HepG2 (cell line): ENCODE measurements at regions not wholly inside any gene's neighbourhood (a gene's known extent, or its start where the extent isn't known, plus 50 kb on each side); places are given as distances from the start of the nearest gene placed in this dataset.

Source experiments
- ATAC-seq: fragments of 200-7000 bp; cut with Tn5 transposase; 3 replicates; pipeline ENCODE4 v1.9.1; 2020; ENCODE audit warnings: mild to moderate bottlenecking, moderate library complexity
- BruUV-seq: library from RNA; stranded (reverse); fragments of 400-500 nt; replicated peaks from 2 replicates; lab custom pipeline; 2021; lab: Mats Ljungman, UMichigan
- CTCF ChIA-PET: fragments of 300-600 bp; formaldehyde crosslinking; extraction: SDS; loops from one replicate; lab custom pipeline; 2021; ENCODE audit warnings: low total read pairs, inconsistent platforms, low intra/inter-chr PET ratio; lab: Yijun Ruan, JAX
- POLR2A ChIA-PET: fragments of 350-600 bp; sonication (Branson Sonifier 250); formaldehyde crosslinking; loops from one replicate; lab custom pipeline; 2020; ENCODE audit warnings: antibody characterized with exemption, inconsistent platforms; lab: Yijun Ruan, JAX
- DNase-seq: peaks from one replicate; pipeline ENCODE4 v3.0.0-alpha.2; 2015; ENCODE audit warnings: low spot score
- FAIRE-seq: peaks from 3 replicates; lab custom pipeline; 2011; peaks lifted over from hg19 to GRCh38; lab: Jason Lieb, UNC
- H2AFZ ChIP-seq: one replicate; pipeline ENCODE4 v1.6.1; 2011; ENCODE audit warnings: low read length, inconsistent platforms
- H3K27ac ChIP-seq: fragments of 300-600 bp; 3 replicates; pipeline ENCODE4 v1.8.0; 2011; ENCODE audit warnings: mixed run types, mild to moderate bottlenecking, mixed read lengths, low read length, inconsistent platforms; ENCODE audit not compliant: insufficient read depth; ENCODE audit errors: extremely low read length
- H3K27me3 ChIP-seq, 2 experiments: fragments of 200-600 bp in 1 of 2; 2 replicates in 1 of 2; 3 replicates in 1 of 2; pipeline versions ENCODE4 v1.6.0 to v1.8.0; 2011; ENCODE audit warnings: low read length in 2 of 2, mild to moderate bottlenecking in 2 of 2, moderate library complexity in 2 of 2, inconsistent platforms in 1 of 2; ENCODE audit not compliant: insufficient read depth in 2 of 2, control insufficient read depth in 1 of 2
- H3K36me3 ChIP-seq, 2 experiments: fragments of 200-600 bp in 1 of 2; replicated peaks in 1 of 2; 2 replicates in 1 of 2; 3 replicates in 1 of 2; pipeline versions ENCODE4 v1.5.1 to v1.8.0; 2011; ENCODE audit warnings: low read length in 2 of 2, inconsistent platforms in 1 of 2; ENCODE audit not compliant: insufficient read depth in 2 of 2, control insufficient read depth in 1 of 2
- H3K4me1 ChIP-seq: 2 replicates; pipeline ENCODE4 v1.5.1; 2012; ENCODE audit warnings: low read length, inconsistent platforms; ENCODE audit not compliant: insufficient read depth
- H3K4me2 ChIP-seq: 2 replicates; pipeline ENCODE4 v1.6.0; 2011; ENCODE audit warnings: low read depth, low read length, inconsistent platforms
- H3K4me3 ChIP-seq, 3 experiments: fragments of 200-600 bp in 1 of 3; sonication (generic), shearing (Covaris generic) in 1 of 3; replicated peaks in 1 of 3; 2 replicates each; pipeline ENCODE4 v1.5.1; 2011 to 2016; ENCODE audit warnings: low read length in 3 of 3, inconsistent platforms in 2 of 3, low read depth in 2 of 3, mild to moderate bottlenecking in 2 of 3, control low read depth in 1 of 3, mixed read lengths in 1 of 3; ENCODE audit not compliant: insufficient read depth in 1 of 3
- H3K79me2 ChIP-seq: one replicate; pipeline ENCODE4 v1.6.1; 2011; ENCODE audit warnings: low read length, inconsistent platforms; ENCODE audit not compliant: insufficient read depth
- H3K9ac ChIP-seq: 2 replicates; pipeline ENCODE4 v1.6.0; 2011; ENCODE audit warnings: mild to moderate bottlenecking, low read depth, low read length, inconsistent platforms; ENCODE audit not compliant: insufficient read depth
- H3K9me3 ChIP-seq: 2 replicates; pipeline ENCODE4 v1.5.1; 2012; ENCODE audit warnings: mild to moderate bottlenecking, low read length
- H4K20me1 ChIP-seq: 2 replicates; pipeline ENCODE4 v1.6.0; 2011; ENCODE audit warnings: inconsistent platforms, mild to moderate bottlenecking, low read length, moderate library complexity; ENCODE audit not compliant: insufficient read depth
- CENPX ChIP-seq: sonication (generic); formaldehyde crosslinking; IDR thresholded peaks from 2 replicates; pipeline ENCODE4 v1.9.0; 2021; ENCODE audit warnings: mild to moderate bottlenecking, missing genetic modification reagents, moderate library complexity
- ELF1 ChIP-seq: sonication (generic); formaldehyde crosslinking; IDR thresholded peaks from 2 replicates; pipeline ENCODE4 v1.4.0; 2020; ENCODE audit warnings: missing genetic modification reagents
- HOXA9 ChIP-seq: sonication (generic); formaldehyde crosslinking; IDR thresholded peaks from 2 replicates; pipeline ENCODE4 v1.8.1; 2022; ENCODE audit warnings: missing genetic modification reagents, mild to moderate bottlenecking, moderate library complexity, borderline replicate concordance
- KLF11 ChIP-seq: IDR thresholded peaks from 2 replicates; pipeline ENCODE4 v1.6.1; 2016; ENCODE audit warnings: missing compliant biosample characterization
- MED1 ChIP-seq: sonication (generic); formaldehyde crosslinking; IDR thresholded peaks from 2 replicates; pipeline ENCODE4 v1.4.0; 2020; ENCODE audit warnings: missing genetic modification reagents
- SALL1 ChIP-seq: sonication (generic); formaldehyde crosslinking; IDR thresholded peaks from 2 replicates; pipeline ENCODE4 v1.8.0; 2022; ENCODE audit warnings: mild to moderate bottlenecking, missing genetic modification reagents
- SNRNP70 ChIP-seq: fragments of 200-400 bp; formaldehyde crosslinking; IDR thresholded peaks from 2 replicates; pipeline ENCODE4 v1.6.1; 2017; ENCODE audit warnings: mild to moderate bottlenecking, low read depth, low read length, moderate library complexity
- ZNF230 ChIP-seq: sonication (generic); formaldehyde crosslinking; IDR thresholded peaks from 2 replicates; pipeline ENCODE4 v1.4.0; 2020; ENCODE audit warnings: mild to moderate bottlenecking, missing genetic modification reagents
- ZNF235 ChIP-seq: sonication (generic); formaldehyde crosslinking; IDR thresholded peaks from 2 replicates; pipeline ENCODE4 v1.8.1; 2023; ENCODE audit warnings: mild to moderate bottlenecking, missing genetic modification reagents, borderline replicate concordance
- ZNF615 ChIP-seq: sonication (generic); formaldehyde crosslinking; IDR thresholded peaks from 2 replicates; pipeline ENCODE4 v1.5.0; 2020; ENCODE audit warnings: mild to moderate bottlenecking, missing genetic modification reagents, borderline replicate concordance
- ZNF674 ChIP-seq: sonication (generic); formaldehyde crosslinking; IDR thresholded peaks from 2 replicates; pipeline ENCODE4 v1.5.0; 2020; ENCODE audit warnings: low read depth, mild to moderate bottlenecking, missing genetic modification reagents
- ZSCAN29 ChIP-seq: sonication (generic); formaldehyde crosslinking; conservative IDR thresholded peaks from 2 replicates; pipeline ENCODE4 v1.4.0; 2020; ENCODE audit warnings: mild to moderate bottlenecking, missing genetic modification reagents
- WGBS: methylation state at CpG from one replicate; pipeline ENCODE4 v1.1.6; 2017; ENCODE audit warnings: low lambda C conversion rate; 5-methylcytosine and 5-hydroxymethylcytosine counted together
- in situ Hi-C: cut with HindIII; loops from 2 replicates; pipeline ENCODE4 v1.10.0; 2017; ENCODE audit warnings: low pct_unique_long_range_greater_than_20kb; ENCODE audit not compliant: extremely low pct_ligation_motif_present
- intact Hi-C: fragments of 100-400 bp; cut with micrococcal nuclease; formaldehyde crosslinking; loops from one replicate; pipeline ENCODE4 v1.10.0; 2022; ENCODE audit not compliant: unreplicated experiment
- TF ChIP-seq, protein P1 (sequence below): sonication (generic); formaldehyde crosslinking; IDR thresholded peaks from 2 replicates; pipeline ENCODE4 v1.5.0; 2020; ENCODE audit warnings: missing genetic modification reagents
- TF ChIP-seq, protein P2 (sequence below), 2 experiments: sonication (generic) in 1 of 2; formaldehyde crosslinking in 1 of 2; IDR thresholded peaks; 2 replicates each; pipeline versions ENCODE4 v1.4.0 to v1.6.1; 2016 to 2020; ENCODE audit warnings: borderline replicate concordance in 1 of 2, low read depth in 1 of 2, mild to moderate bottlenecking in 1 of 2, missing genetic modification reagents in 1 of 2

DNA sequence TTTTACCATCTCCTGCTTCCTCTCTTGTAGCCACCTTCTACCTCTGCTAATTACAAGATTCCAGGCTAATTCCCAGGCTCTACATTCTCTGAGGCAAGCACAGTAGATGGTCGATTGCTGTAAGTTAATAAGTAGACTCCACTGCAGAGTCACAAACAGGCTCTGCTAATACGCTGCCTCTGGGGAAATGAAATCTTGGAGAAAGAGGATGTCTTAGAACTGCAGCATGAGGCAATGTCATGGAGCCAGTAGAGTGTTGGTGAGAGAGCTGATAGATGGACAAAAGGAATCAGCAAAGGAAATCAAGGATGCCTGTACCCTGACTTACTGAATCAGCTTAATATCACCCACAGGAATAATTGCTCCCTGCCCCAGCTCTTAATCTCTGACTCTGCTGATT lies 1260.3 kb downstream of the XPNPEP1 start:
- no peak for FAIRE-seq
- Histone ChIP-seq H3K9ac (no peak overlapping the region), H3K27me3 (no peaks in the 10 kb centered on the region), H4K20me1 (no peaks in the 10 kb centered on the region), H3K27ac (no peak overlapping the region), H3K4me2 (no peak overlapping the region), H2AFZ (no peak overlapping the region), H3K36me3 (no peaks in the 10 kb centered on the region), H3K4me3 (no peak overlapping the region), H3K79me2 (no peaks in the 10 kb centered on the region), H3K4me1 (no peaks in the 10 kb centered on the region), H3K9me3 (peaks cover 22% of the 10 kb centered on the region)
- no peak for DNase-seq
- TF ChIP-seq, protein P1, sequence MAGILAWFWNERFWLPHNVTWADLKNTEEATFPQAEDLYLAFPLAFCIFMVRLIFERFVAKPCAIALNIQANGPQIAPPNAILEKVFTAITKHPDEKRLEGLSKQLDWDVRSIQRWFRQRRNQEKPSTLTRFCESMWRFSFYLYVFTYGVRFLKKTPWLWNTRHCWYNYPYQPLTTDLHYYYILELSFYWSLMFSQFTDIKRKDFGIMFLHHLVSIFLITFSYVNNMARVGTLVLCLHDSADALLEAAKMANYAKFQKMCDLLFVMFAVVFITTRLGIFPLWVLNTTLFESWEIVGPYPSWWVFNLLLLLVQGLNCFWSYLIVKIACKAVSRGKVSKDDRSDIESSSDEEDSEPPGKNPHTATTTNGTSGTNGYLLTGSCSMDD (CRISPR knock-in tag): no peak
- no peak for TF ChIP-seq MED1 (CRISPR knock-in tag)
- no peak for TF ChIP-seq ZNF674
- TF ChIP-seq ZNF615 (CRISPR knock-in tag): no peak
- TF ChIP-seq HOXA9: no peak
- TF ChIP-seq, protein P2, sequence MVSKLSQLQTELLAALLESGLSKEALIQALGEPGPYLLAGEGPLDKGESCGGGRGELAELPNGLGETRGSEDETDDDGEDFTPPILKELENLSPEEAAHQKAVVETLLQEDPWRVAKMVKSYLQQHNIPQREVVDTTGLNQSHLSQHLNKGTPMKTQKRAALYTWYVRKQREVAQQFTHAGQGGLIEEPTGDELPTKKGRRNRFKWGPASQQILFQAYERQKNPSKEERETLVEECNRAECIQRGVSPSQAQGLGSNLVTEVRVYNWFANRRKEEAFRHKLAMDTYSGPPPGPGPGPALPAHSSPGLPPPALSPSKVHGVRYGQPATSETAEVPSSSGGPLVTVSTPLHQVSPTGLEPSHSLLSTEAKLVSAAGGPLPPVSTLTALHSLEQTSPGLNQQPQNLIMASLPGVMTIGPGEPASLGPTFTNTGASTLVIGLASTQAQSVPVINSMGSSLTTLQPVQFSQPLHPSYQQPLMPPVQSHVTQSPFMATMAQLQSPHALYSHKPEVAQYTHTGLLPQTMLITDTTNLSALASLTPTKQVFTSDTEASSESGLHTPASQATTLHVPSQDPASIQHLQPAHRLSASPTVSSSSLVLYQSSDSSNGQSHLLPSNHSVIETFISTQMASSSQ (IDR thresholded peaks at IDR 0.05; ENCODE audit: low read depth): no peak
- TF ChIP-seq, protein P2 (CRISPR knock-in tag; IDR thresholded peaks at IDR 0.05; ENCODE audit: borderline replicate concordance): no peak
- TF ChIP-seq SALL1 (CRISPR knock-in tag): no peak
- TF ChIP-seq CENPX (CRISPR knock-in tag): no peak
- no peak for TF ChIP-seq ZNF235
- TF ChIP-seq ZSCAN29 (CRISPR knock-in tag): no peak
- no peak for TF ChIP-seq ZNF230 (CRISPR knock-in tag)
- no peak for TF ChIP-seq ELF1 (CRISPR knock-in tag)
- no peak for TF ChIP-seq KLF11 (CRISPR knock-in tag)
- no peak for TF ChIP-seq SNRNP70
- no peak for ATAC-seq
- no TSS peak for BruUV-seq
- in situ Hi-C loops (no loop called here), intact Hi-C loops (no loop called here)
- 6% methylated on average over 2 of the region's 2 CpGs for WGBS
- CTCF ChIA-PET: no interaction called here
- POLR2A ChIA-PET: no interaction called here
